Panc1 (cell line): ENCODE measurements at regions not wholly inside any gene's neighbourhood (a gene's known extent, or its start where the extent isn't known, plus 50 kb on each side); places are given as distances from the start of the nearest gene placed in this dataset.
"Not testable (repeated sequence)": the region's sequence is repeated elsewhere in the genome, so short reads cannot be mapped to it uniquely, and the experiment has no call there.

ENCODE experiments used
- ATAC-seq: fragments of 200-7000 bp; cut with Tn5 transposase; 2 replicates; pipeline ENCODE4 v1.9.1; 2020; ENCODE audit warnings: mild to moderate bottlenecking, moderate library complexity
- BruUV-seq: library from RNA; stranded (reverse); fragments of 400-500 nt; replicated peaks from 2 replicates; lab custom pipeline; 2021; lab: Mats Ljungman, UMichigan
- CTCF ChIA-PET: fragments of 300-600 bp; sonication (Branson Sonifier 250); formaldehyde crosslinking; loops from one replicate; lab custom pipeline; 2022; ENCODE audit warnings: antibody characterized with exemption; lab: Charles Lee
- POLR2A ChIA-PET: fragments of 300-600 bp; sonication (Branson Sonifier 250); formaldehyde crosslinking; loops from one replicate; lab custom pipeline; 2022; ENCODE audit warnings: antibody characterized with exemption; lab: Charles Lee
- DNase-seq: peaks from one replicate; pipeline ENCODE4 v3.0.0-alpha.2; 2010; ENCODE audit warnings: low read depth, low spot score
- H3K27ac ChIP-seq: 2 replicates; pipeline ENCODE4 v1.5.1; 2011; ENCODE audit warnings: mild to moderate bottlenecking, low read length, inconsistent platforms
- H3K27me3 ChIP-seq: fragments of 200-500 bp; sonication (Bioruptor generic); 2 replicates; pipeline ENCODE4 v1.6.0; 2014; ENCODE audit warnings: low read length, inconsistent platforms; ENCODE audit not compliant: control insufficient read depth, insufficient read depth
- H3K36me3 ChIP-seq: fragments of 200-500 bp; sonication (Bioruptor generic); 2 replicates; pipeline ENCODE4 v1.5.1; 2014; ENCODE audit warnings: inconsistent platforms, mild to moderate bottlenecking, low read length, moderate library complexity; ENCODE audit not compliant: control insufficient read depth, insufficient read depth
- H3K4me1 ChIP-seq: 2 replicates; pipeline ENCODE4 v1.5.1; 2011; ENCODE audit warnings: inconsistent platforms, mild to moderate bottlenecking, low read length, moderate library complexity; ENCODE audit not compliant: control insufficient read depth, insufficient read depth
- H3K4me3 ChIP-seq, 2 experiments: 2 replicates each; pipeline ENCODE4 v1.5.1; 2011 to 2012; ENCODE audit warnings: low read depth in 2 of 2, low read length in 2 of 2, mild to moderate bottlenecking in 2 of 2, inconsistent platforms in 1 of 2, moderate library complexity in 1 of 2
- H3K9me3 ChIP-seq: fragments of 200-500 bp; sonication (Bioruptor generic); 2 replicates; pipeline ENCODE4 v1.5.1; 2014; ENCODE audit warnings: low read depth, mild to moderate bottlenecking, inconsistent platforms, low read length, moderate library complexity; ENCODE audit not compliant: control insufficient read depth, insufficient read depth
- POLR2AphosphoS5 ChIP-seq: IDR thresholded peaks from 2 replicates; pipeline ENCODE4 v1.6.1; 2012; ENCODE audit warnings: mild to moderate bottlenecking, low read depth, low read length, moderate library complexity
- SIN3A ChIP-seq: IDR thresholded peaks from 2 replicates; pipeline ENCODE4 v1.6.1; 2012; ENCODE audit warnings: low read depth, mild to moderate bottlenecking, low read length, moderate library complexity, borderline replicate concordance; ENCODE audit not compliant: insufficient read depth
- TCF7L2 ChIP-seq: IDR thresholded peaks from 2 replicates; pipeline ENCODE4 v1.6.1; 2011; ENCODE audit warnings: mild to moderate bottlenecking, low read depth, low read length, inconsistent platforms
- in situ Hi-C: cut with HindIII; loops from 2 replicates; pipeline ENCODE4 v1.10.0; 2016; ENCODE audit warnings: low sequenced_read_pairs, low pct_unique_long_range_greater_than_20kb
- intact Hi-C: fragments of 100-400 bp; cut with micrococcal nuclease; formaldehyde crosslinking; loops from one replicate; pipeline ENCODE4 v1.10.0; 2022; ENCODE audit not compliant: unreplicated experiment
- TF ChIP-seq, protein P1 (sequence below): fragments of 450-650 bp; IDR thresholded peaks from 2 replicates; pipeline ENCODE4 v1.5.1; 2017; ENCODE audit warnings: mild to moderate bottlenecking
- TF ChIP-seq, protein P2 (sequence below), 2 experiments: IDR thresholded peaks; 2 replicates each; pipeline ENCODE4 v1.6.1; 2011 to 2012; ENCODE audit warnings: low read depth in 2 of 2, control low read depth in 1 of 2, low read length in 1 of 2, mild to moderate bottlenecking in 1 of 2, moderate library complexity in 1 of 2; ENCODE audit not compliant: insufficient read depth in 1 of 2

DNA sequence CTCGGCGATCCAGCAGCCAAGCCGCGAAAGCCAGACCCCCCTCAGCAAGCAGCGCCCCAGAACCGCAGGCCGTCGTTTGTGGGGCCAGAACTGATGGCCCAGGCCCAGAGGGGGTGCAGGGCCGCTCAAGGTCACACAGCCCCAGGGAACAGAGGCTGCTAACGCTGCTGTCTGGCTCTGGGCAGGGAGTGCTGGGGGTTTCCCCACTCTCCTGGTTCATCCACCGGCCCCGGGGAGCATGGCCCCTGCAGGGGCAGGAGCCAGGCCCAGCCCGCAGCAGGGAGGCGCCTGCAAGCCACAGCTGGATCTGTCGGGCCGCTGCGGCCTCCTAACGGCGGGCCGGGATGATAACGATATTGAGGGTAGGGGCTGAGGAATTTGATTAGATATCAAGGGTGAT lies 64.8 kb upstream of the IGFBPL1 start:
- Histone ChIP-seq H3K4me1 (no peaks in the 10 kb centered on the region), H3K27ac (no peak overlapping the region), H3K4me3 (no peak overlapping the region), H3K9me3 (no peaks in the 10 kb centered on the region), H3K36me3 (no peaks in the 10 kb centered on the region), H3K27me3 (no peaks in the 10 kb centered on the region)
- intact Hi-C loops (no loop called here), in situ Hi-C loops (no loop called here)
- no peak for ATAC-seq
- DNase-seq: no peak
- TF ChIP-seq SIN3A: no peak
- no peak for TF ChIP-seq POLR2AphosphoS5
- ChIA-PET CTCF (no interaction called here), POLR2A (no interaction called here)
- BruUV-seq: no TSS peak

DNA sequence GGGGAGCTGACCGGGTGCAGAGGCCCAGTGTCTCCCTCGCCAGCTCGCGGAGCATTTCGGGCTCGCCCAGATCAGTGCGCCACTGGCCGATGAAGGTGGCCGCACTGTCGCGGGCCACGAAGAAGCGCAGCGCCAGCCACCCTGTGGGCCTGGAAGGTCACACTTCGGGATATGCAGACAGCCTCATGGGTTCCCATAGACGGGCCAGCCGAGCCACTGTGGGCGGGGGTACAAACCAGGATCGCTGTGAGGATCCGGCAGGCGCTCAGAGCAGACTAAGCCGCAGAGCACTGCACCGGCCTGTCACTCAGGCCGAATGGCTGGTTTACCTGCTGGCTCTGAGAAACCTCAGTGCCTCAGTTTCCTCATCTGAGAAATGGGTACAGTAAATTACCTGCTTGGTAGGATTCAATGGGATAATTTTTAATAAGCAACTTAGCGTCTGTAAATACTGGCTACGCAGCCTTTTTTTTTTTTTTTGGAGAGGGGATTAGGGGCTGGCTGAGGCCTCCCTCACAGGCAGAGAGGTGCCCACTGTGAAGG lies 64.0 kb upstream of the IGFBPL1 start:
- Histone ChIP-seq H3K27ac (no peak overlapping the region), H3K27me3 (no peaks in the 10 kb centered on the region), H3K4me1 (no peaks in the 10 kb centered on the region), H3K9me3 (no peaks in the 10 kb centered on the region), H3K36me3 (no peaks in the 10 kb centered on the region), H3K4me3 (no peak overlapping the region)
- ATAC-seq (no peak), DNase-seq (no peak)
- in situ Hi-C loops: no loop called here
- TF ChIP-seq TCF7L2 (no peak), POLR2AphosphoS5 (no peak), SIN3A (no peak)
- TF ChIP-seq, protein P1, sequence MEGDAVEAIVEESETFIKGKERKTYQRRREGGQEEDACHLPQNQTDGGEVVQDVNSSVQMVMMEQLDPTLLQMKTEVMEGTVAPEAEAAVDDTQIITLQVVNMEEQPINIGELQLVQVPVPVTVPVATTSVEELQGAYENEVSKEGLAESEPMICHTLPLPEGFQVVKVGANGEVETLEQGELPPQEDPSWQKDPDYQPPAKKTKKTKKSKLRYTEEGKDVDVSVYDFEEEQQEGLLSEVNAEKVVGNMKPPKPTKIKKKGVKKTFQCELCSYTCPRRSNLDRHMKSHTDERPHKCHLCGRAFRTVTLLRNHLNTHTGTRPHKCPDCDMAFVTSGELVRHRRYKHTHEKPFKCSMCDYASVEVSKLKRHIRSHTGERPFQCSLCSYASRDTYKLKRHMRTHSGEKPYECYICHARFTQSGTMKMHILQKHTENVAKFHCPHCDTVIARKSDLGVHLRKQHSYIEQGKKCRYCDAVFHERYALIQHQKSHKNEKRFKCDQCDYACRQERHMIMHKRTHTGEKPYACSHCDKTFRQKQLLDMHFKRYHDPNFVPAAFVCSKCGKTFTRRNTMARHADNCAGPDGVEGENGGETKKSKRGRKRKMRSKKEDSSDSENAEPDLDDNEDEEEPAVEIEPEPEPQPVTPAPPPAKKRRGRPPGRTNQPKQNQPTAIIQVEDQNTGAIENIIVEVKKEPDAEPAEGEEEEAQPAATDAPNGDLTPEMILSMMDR: no peak
- TF ChIP-seq, protein P2, sequence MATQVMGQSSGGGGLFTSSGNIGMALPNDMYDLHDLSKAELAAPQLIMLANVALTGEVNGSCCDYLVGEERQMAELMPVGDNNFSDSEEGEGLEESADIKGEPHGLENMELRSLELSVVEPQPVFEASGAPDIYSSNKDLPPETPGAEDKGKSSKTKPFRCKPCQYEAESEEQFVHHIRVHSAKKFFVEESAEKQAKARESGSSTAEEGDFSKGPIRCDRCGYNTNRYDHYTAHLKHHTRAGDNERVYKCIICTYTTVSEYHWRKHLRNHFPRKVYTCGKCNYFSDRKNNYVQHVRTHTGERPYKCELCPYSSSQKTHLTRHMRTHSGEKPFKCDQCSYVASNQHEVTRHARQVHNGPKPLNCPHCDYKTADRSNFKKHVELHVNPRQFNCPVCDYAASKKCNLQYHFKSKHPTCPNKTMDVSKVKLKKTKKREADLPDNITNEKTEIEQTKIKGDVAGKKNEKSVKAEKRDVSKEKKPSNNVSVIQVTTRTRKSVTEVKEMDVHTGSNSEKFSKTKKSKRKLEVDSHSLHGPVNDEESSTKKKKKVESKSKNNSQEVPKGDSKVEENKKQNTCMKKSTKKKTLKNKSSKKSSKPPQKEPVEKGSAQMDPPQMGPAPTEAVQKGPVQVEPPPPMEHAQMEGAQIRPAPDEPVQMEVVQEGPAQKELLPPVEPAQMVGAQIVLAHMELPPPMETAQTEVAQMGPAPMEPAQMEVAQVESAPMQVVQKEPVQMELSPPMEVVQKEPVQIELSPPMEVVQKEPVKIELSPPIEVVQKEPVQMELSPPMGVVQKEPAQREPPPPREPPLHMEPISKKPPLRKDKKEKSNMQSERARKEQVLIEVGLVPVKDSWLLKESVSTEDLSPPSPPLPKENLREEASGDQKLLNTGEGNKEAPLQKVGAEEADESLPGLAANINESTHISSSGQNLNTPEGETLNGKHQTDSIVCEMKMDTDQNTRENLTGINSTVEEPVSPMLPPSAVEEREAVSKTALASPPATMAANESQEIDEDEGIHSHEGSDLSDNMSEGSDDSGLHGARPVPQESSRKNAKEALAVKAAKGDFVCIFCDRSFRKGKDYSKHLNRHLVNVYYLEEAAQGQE (IDR thresholded peaks at IDR 0.05; ENCODE audit: insufficient read depth in 1 of 2, low read depth in 2 of 2, low read length in 1 of 2): no peak
- CTCF ChIA-PET: no interaction called here
- BruUV-seq: no TSS peak
- POLR2A ChIA-PET: no interaction called here
- intact Hi-C loops: no loop called here

DNA sequence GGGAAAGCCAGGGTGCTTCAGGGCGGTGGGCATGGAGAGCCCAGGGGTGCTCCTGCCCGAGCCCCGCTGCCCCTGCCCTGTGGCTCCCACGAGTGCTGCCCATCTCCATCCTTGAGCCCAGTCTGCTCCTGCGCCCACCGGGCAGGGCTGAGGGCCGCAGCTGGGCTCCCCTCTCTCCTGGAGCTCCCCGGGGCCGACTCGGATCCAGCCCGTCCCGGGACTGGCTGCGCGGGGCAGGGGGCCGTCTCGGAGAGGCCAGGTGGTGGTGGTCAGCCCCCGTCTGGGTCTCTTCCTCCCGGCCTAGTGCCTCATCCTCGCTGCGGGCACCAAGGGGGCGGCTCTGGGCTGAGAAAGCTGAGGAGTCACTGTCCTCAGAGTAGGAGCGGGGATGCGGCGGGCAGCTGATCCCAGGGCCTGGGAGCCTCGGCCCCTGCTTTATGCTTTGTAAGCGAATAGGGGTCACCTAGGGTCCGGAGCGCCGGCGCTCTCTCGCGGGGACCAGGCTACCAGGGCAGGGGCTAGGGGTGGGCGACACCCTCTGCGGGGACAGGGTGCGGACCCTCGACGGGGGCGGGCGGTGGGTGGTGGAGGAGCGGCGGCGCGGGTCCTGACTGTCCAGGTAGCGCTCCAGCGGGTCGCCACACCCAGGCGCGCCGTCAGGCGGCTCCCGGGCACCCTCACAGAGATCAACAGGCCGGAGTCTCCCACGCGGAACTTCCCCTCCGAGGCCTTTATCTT lies 63.3 kb upstream of the IGFBPL1 start:
- H3K9me3 ChIP-seq, BruUV-seq, H3K27ac ChIP-seq, CTCF ChIA-PET, H3K4me3 ChIP-seq, H3K27me3 ChIP-seq, in situ Hi-C loops, H3K36me3 ChIP-seq, ATAC-seq, DNase-seq, H3K4me1 ChIP-seq, POLR2A ChIA-PET, intact Hi-C loops: not testable (repeated sequence)
